OCI-LY3 (cell line): ENCODE measurements at regions not wholly inside any gene's neighbourhood (a gene's known extent, or its start where the extent isn't known, plus 50 kb on each side); places are given as distances from the start of the nearest gene placed in this dataset.

Experiments used
- CTCF ChIP-seq: fragments of 200-600, 300-600 bp; sonication (generic); IDR thresholded peaks from 2 replicates; pipeline ENCODE4 v1.5.1; 2014; ENCODE audit warnings: antibody characterized with exemption, low read length, low read depth
- EZH2phosphoT487 ChIP-seq: fragments of 200-600 bp; shearing (Covaris generic); IDR thresholded peaks from 2 replicates; pipeline ENCODE4 v1.6.1; 2018; ENCODE audit warnings: antibody characterized with exemption, mixed run types, low read depth

- TF ChIP-seq CTCF, result no peak
- no peak for TF ChIP-seq EZH2phosphoT487
Measured at GRCh38 chr15:81529481-81529880, 155.5 kb upstream of the TMC3 start.
